A549 (cell line): ENCODE measurements at regions not wholly inside any gene's neighbourhood (a gene's known extent, or its start where the extent isn't known, plus 50 kb on each side); places are given as distances from the start of the nearest gene placed in this dataset.

Experiments
- EP300 ChIP-seq, 2 experiments: fragments of >200 bp; sonication (Bioruptor Twin); formaldehyde crosslinking; IDR thresholded peaks; 2 replicates in 1 of 2; 3 replicates in 1 of 2; pipeline ENCODE4 v1.6.1; 2016 to 2017
- JUNB ChIP-seq: fragments of >200 bp; sonication (Bioruptor Twin); formaldehyde crosslinking; IDR thresholded peaks from 2 replicates; pipeline ENCODE4 v1.6.1; 2016
- MAFK ChIP-seq: fragments of 450-650 bp; IDR thresholded peaks from 2 replicates; pipeline ENCODE4 v1.6.1; 2014; ENCODE audit not compliant: partially characterized antibody
- POLR2A ChIP-seq: IDR thresholded peaks from 2 replicates; pipeline ENCODE4 v1.6.1; 2012; ENCODE audit warnings: mild to moderate bottlenecking, low read length
- RARB ChIP-seq: fragments of 250-450 bp; sonication (Bioruptor Pico); IDR thresholded peaks from 2 replicates; pipeline ENCODE4 v1.8.0; 2021; ENCODE audit warnings: mild to moderate bottlenecking, moderate library complexity
- SMC3 ChIP-seq: fragments of >200 bp; sonication (Bioruptor Twin); formaldehyde crosslinking; IDR thresholded peaks from 3 replicates; pipeline ENCODE4 v1.6.1; 2018; ENCODE audit warnings: inconsistent platforms
- ZC3H11A ChIP-seq: fragments of 450-650 bp; IDR thresholded peaks from 2 replicates; pipeline ENCODE4 v1.6.1; 2014; ENCODE audit warnings: antibody characterized with exemption, mild to moderate bottlenecking
- TF ChIP-seq, protein P1 (sequence below): fragments of 200-600 bp; sonication (generic); IDR thresholded peaks from 2 replicates; pipeline ENCODE4 v1.6.1; 2016; ENCODE audit warnings: antibody characterized with exemption, mild to moderate bottlenecking, moderate library complexity
- TF ChIP-seq, protein P2 (sequence below): fragments of >200 bp; sonication (Bioruptor Twin); formaldehyde crosslinking; IDR thresholded peaks from 3 replicates; pipeline ENCODE4 v1.5.1; 2016
- TF ChIP-seq, protein P3 (sequence below): fragments of 250-450 bp; sonication (Bioruptor Pico); IDR thresholded peaks from 2 replicates; pipeline ENCODE4 v1.5.0; 2020; ENCODE audit warnings: low read depth, mild to moderate bottlenecking, moderate library complexity
- TF ChIP-seq, protein P4 (sequence below): fragments of 450-650 bp; IDR thresholded peaks from 2 replicates; pipeline ENCODE4 v1.6.1; 2014; ENCODE audit warnings: antibody characterized with exemption

DNA sequence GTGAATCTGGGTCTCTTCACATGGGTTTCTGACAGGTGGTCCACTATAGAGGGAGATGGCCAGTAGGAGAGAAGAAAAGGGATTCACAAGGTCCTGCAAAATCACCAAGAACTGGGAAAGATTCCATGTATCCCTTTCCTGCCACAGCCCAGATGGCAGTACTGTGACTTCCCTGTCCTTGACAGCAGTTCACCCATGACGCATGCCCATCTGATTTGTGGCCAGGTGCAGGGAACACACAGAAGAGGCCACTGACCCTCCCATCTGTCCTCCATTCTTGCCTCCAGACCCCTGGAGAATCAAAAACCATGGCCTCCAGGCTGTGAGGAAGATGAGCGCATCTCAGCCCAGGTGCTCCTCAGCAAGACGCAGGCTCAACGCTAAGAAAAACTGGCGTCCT is 183.1 kb upstream of the RREB1 start:
- TF ChIP-seq EP300 (IDR thresholded peaks at IDR 0.05) (no peak), POLR2A (no peak), RARB (CRISPR knock-in tag) (no peak), ZC3H11A (no peak), SMC3 (no peak), JUNB (no peak), MAFK (no peak)
- TF ChIP-seq, protein P1, sequence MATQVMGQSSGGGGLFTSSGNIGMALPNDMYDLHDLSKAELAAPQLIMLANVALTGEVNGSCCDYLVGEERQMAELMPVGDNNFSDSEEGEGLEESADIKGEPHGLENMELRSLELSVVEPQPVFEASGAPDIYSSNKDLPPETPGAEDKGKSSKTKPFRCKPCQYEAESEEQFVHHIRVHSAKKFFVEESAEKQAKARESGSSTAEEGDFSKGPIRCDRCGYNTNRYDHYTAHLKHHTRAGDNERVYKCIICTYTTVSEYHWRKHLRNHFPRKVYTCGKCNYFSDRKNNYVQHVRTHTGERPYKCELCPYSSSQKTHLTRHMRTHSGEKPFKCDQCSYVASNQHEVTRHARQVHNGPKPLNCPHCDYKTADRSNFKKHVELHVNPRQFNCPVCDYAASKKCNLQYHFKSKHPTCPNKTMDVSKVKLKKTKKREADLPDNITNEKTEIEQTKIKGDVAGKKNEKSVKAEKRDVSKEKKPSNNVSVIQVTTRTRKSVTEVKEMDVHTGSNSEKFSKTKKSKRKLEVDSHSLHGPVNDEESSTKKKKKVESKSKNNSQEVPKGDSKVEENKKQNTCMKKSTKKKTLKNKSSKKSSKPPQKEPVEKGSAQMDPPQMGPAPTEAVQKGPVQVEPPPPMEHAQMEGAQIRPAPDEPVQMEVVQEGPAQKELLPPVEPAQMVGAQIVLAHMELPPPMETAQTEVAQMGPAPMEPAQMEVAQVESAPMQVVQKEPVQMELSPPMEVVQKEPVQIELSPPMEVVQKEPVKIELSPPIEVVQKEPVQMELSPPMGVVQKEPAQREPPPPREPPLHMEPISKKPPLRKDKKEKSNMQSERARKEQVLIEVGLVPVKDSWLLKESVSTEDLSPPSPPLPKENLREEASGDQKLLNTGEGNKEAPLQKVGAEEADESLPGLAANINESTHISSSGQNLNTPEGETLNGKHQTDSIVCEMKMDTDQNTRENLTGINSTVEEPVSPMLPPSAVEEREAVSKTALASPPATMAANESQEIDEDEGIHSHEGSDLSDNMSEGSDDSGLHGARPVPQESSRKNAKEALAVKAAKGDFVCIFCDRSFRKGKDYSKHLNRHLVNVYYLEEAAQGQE = no peak
- TF ChIP-seq, protein P2, sequence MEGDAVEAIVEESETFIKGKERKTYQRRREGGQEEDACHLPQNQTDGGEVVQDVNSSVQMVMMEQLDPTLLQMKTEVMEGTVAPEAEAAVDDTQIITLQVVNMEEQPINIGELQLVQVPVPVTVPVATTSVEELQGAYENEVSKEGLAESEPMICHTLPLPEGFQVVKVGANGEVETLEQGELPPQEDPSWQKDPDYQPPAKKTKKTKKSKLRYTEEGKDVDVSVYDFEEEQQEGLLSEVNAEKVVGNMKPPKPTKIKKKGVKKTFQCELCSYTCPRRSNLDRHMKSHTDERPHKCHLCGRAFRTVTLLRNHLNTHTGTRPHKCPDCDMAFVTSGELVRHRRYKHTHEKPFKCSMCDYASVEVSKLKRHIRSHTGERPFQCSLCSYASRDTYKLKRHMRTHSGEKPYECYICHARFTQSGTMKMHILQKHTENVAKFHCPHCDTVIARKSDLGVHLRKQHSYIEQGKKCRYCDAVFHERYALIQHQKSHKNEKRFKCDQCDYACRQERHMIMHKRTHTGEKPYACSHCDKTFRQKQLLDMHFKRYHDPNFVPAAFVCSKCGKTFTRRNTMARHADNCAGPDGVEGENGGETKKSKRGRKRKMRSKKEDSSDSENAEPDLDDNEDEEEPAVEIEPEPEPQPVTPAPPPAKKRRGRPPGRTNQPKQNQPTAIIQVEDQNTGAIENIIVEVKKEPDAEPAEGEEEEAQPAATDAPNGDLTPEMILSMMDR = no peak
- TF ChIP-seq, protein P3, sequence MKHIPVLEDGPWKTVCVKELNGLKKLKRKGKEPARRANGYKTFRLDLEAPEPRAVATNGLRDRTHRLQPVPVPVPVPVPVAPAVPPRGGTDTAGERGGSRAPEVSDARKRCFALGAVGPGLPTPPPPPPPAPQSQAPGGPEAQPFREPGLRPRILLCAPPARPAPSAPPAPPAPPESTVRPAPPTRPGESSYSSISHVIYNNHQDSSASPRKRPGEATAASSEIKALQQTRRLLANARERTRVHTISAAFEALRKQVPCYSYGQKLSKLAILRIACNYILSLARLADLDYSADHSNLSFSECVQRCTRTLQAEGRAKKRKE (CRISPR knock-in tag) = no peak
- TF ChIP-seq, protein P4, sequence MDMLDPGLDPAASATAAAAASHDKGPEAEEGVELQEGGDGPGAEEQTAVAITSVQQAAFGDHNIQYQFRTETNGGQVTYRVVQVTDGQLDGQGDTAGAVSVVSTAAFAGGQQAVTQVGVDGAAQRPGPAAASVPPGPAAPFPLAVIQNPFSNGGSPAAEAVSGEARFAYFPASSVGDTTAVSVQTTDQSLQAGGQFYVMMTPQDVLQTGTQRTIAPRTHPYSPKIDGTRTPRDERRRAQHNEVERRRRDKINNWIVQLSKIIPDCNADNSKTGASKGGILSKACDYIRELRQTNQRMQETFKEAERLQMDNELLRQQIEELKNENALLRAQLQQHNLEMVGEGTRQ = no peak
